ENCODE measurements at regions not wholly inside any gene's neighbourhood (a gene's known extent, or its start where the extent isn't known, plus 50 kb on each side); places are given as distances from the start of the nearest gene placed in this dataset.

GRCh38 chr10:62707810-62708209 lies 96.7 kb upstream of the ADO start:
- no peaks in the 10 kb centered on the region for H3K9me3 ChIP-seq (ENCODE audit: control insufficient read depth, insufficient read depth, low read depth, low read length)
- H3K27me3 ChIP-seq (ENCODE audit: control insufficient read depth, insufficient read depth, low read length): no peaks in the 10 kb centered on the region
- no peaks in the 10 kb centered on the region for H3K4me1 ChIP-seq (ENCODE audit: control insufficient read depth, insufficient read depth, low read length)
- H3K9ac ChIP-seq (ENCODE audit: low read length): no peak overlapping the region
- no peaks in the 10 kb centered on the region for H3K36me3 ChIP-seq (ENCODE audit: control insufficient read depth, insufficient read depth, low read length)
- no peak overlapping the region for H3K4me3 ChIP-seq (ENCODE audit: low read depth, low read length)
- H3K27ac ChIP-seq (ENCODE audit: low read depth, low read length): no peak overlapping the region

- no peak overlapping the region for H3K27ac ChIP-seq (ENCODE audit: low read depth, low read length)
- no peak overlapping the region for H3K4me3 ChIP-seq (ENCODE audit: low read depth, low read length)
- H3K4me1 ChIP-seq (ENCODE audit: control insufficient read depth, insufficient read depth, low read length): no peaks in the 10 kb centered on the region
- no peak overlapping the region for H3K9ac ChIP-seq (ENCODE audit: low read length)
- H3K27me3 ChIP-seq (ENCODE audit: control insufficient read depth, insufficient read depth, low read length): no peaks in the 10 kb centered on the region
- no peaks in the 10 kb centered on the region for H3K9me3 ChIP-seq (ENCODE audit: control insufficient read depth, insufficient read depth, low read depth, low read length)
- H3K36me3 ChIP-seq (ENCODE audit: control insufficient read depth, insufficient read depth, low read length): no peaks in the 10 kb centered on the region
Measured at GRCh38 chr10:62708569-62708968, 96.0 kb upstream of the ADO start.

GRCh38 chr10:62709200-62709599 lies 95.3 kb upstream of the ADO start:
- no peaks in the 10 kb centered on the region for H3K4me1 ChIP-seq (ENCODE audit: control insufficient read depth, insufficient read depth, low read length)
- no peaks in the 10 kb centered on the region for H3K9me3 ChIP-seq (ENCODE audit: control insufficient read depth, insufficient read depth, low read depth, low read length)
- no peak overlapping the region for H3K9ac ChIP-seq (ENCODE audit: low read length)
- H3K4me3 ChIP-seq (ENCODE audit: low read depth, low read length): no peak overlapping the region
- no peak overlapping the region for H3K27ac ChIP-seq (ENCODE audit: low read depth, low read length)
- no peaks in the 10 kb centered on the region for H3K36me3 ChIP-seq (ENCODE audit: control insufficient read depth, insufficient read depth, low read length)
- H3K27me3 ChIP-seq (ENCODE audit: control insufficient read depth, insufficient read depth, low read length): no peaks in the 10 kb centered on the region

- Histone ChIP-seq H3K9ac (ENCODE audit: low read length) (no peak overlapping the region), H3K4me3 (ENCODE audit: low read depth, low read length) (no peak overlapping the region)
Measured at GRCh38 chr10:62710182-62710581, 94.3 kb upstream of the ADO start.

GRCh38 chr10:62715383-62715782 lies 89.1 kb upstream of the ADO start:
- H3K27ac ChIP-seq (ENCODE audit: low read depth, low read length): no peak overlapping the region
- H3K36me3 ChIP-seq (ENCODE audit: control insufficient read depth, insufficient read depth, low read length): no peaks in the 10 kb centered on the region
- H3K9me3 ChIP-seq (ENCODE audit: control insufficient read depth, insufficient read depth, low read depth, low read length): no peaks in the 10 kb centered on the region
- H3K4me1 ChIP-seq (ENCODE audit: control insufficient read depth, insufficient read depth, low read length): no peaks in the 10 kb centered on the region
- no peak overlapping the region for H3K9ac ChIP-seq (ENCODE audit: low read length)
- no peaks in the 10 kb centered on the region for H3K27me3 ChIP-seq (ENCODE audit: control insufficient read depth, insufficient read depth, low read length)
- H3K4me3 ChIP-seq (ENCODE audit: low read depth, low read length): no peak overlapping the region

More at GRCh38 chr10:62710182-62710581, 94.3 kb upstream of the ADO start:
- Histone ChIP-seq H3K36me3 (ENCODE audit: control insufficient read depth, insufficient read depth, low read length) (no peaks in the 10 kb centered on the region), H3K4me1 (ENCODE audit: control insufficient read depth, insufficient read depth, low read length) (no peaks in the 10 kb centered on the region), H3K9me3 (ENCODE audit: control insufficient read depth, insufficient read depth, low read depth, low read length) (no peaks in the 10 kb centered on the region), H3K27me3 (ENCODE audit: control insufficient read depth, insufficient read depth, low read length) (no peaks in the 10 kb centered on the region), H3K27ac (ENCODE audit: low read depth, low read length) (no peak overlapping the region)

GRCh38 chr10:62718585-62718984 lies 85.9 kb upstream of the ADO start:
- no peak overlapping the region for H3K9ac ChIP-seq (ENCODE audit: low read length)
- H3K4me1 ChIP-seq (ENCODE audit: control insufficient read depth, insufficient read depth, low read length): no peaks in the 10 kb centered on the region

GRCh38 chr10:62719061-62719460 lies 85.5 kb upstream of the ADO start:
- no peaks in the 10 kb centered on the region for H3K27me3 ChIP-seq (ENCODE audit: control insufficient read depth, insufficient read depth, low read length)
- H3K27ac ChIP-seq (ENCODE audit: low read depth, low read length): no peak overlapping the region
- H3K9me3 ChIP-seq (ENCODE audit: control insufficient read depth, insufficient read depth, low read depth, low read length): no peaks in the 10 kb centered on the region
- no peak overlapping the region for H3K9ac ChIP-seq (ENCODE audit: low read length)
- no peaks in the 10 kb centered on the region for H3K4me1 ChIP-seq (ENCODE audit: control insufficient read depth, insufficient read depth, low read length)
- H3K4me3 ChIP-seq (ENCODE audit: low read depth, low read length): no peak overlapping the region
- no peaks in the 10 kb centered on the region for H3K36me3 ChIP-seq (ENCODE audit: control insufficient read depth, insufficient read depth, low read length)

More at GRCh38 chr10:62718585-62718984, 85.9 kb upstream of the ADO start:
- Histone ChIP-seq H3K4me3 (ENCODE audit: low read depth, low read length) (no peak overlapping the region), H3K27me3 (ENCODE audit: control insufficient read depth, insufficient read depth, low read length) (no peaks in the 10 kb centered on the region), H3K36me3 (ENCODE audit: control insufficient read depth, insufficient read depth, low read length) (no peaks in the 10 kb centered on the region), H3K9me3 (ENCODE audit: control insufficient read depth, insufficient read depth, low read depth, low read length) (no peaks in the 10 kb centered on the region), H3K27ac (ENCODE audit: low read depth, low read length) (no peak overlapping the region)

GRCh38 chr10:62721687-62722086 lies 82.8 kb upstream of the ADO start:
- Histone ChIP-seq H3K9me3 (ENCODE audit: control insufficient read depth, insufficient read depth, low read depth, low read length) (no peaks in the 10 kb centered on the region), H3K27ac (ENCODE audit: low read depth, low read length) (no peak overlapping the region)

GRCh38 chr10:62723375-62723774 lies 81.1 kb upstream of the ADO start:
- Histone ChIP-seq H3K4me1 (ENCODE audit: control insufficient read depth, insufficient read depth, low read length) (no peaks in the 10 kb centered on the region), H3K27me3 (ENCODE audit: control insufficient read depth, insufficient read depth, low read length) (no peaks in the 10 kb centered on the region), H3K4me3 (ENCODE audit: low read depth, low read length) (no peak overlapping the region), H3K9me3 (ENCODE audit: control insufficient read depth, insufficient read depth, low read depth, low read length) (no peaks in the 10 kb centered on the region), H3K27ac (ENCODE audit: low read depth, low read length) (no peak overlapping the region), H3K9ac (ENCODE audit: low read length) (no peak overlapping the region), H3K36me3 (ENCODE audit: control insufficient read depth, insufficient read depth, low read length) (no peaks in the 10 kb centered on the region)

More at GRCh38 chr10:62721687-62722086, 82.8 kb upstream of the ADO start:
- Histone ChIP-seq H3K36me3 (ENCODE audit: control insufficient read depth, insufficient read depth, low read length) (no peaks in the 10 kb centered on the region), H3K4me3 (ENCODE audit: low read depth, low read length) (no peak overlapping the region), H3K4me1 (ENCODE audit: control insufficient read depth, insufficient read depth, low read length) (no peaks in the 10 kb centered on the region), H3K9ac (ENCODE audit: low read length) (no peak overlapping the region), H3K27me3 (ENCODE audit: control insufficient read depth, insufficient read depth, low read length) (no peaks in the 10 kb centered on the region)

- Histone ChIP-seq H3K4me1 (ENCODE audit: control insufficient read depth, insufficient read depth, low read length) (0 out of 2 replicates have a peak, but pooled peaks cover 4% of the 10 kb centered on the region), H3K4me3 (ENCODE audit: low read depth, low read length) (no peak overlapping the region)
Measured at GRCh38 chr10:62724465-62724864, 80.1 kb upstream of the ADO start.

GRCh38 chr10:62726142-62726541 lies 78.4 kb upstream of the ADO start:
- Histone ChIP-seq H3K9ac (ENCODE audit: low read length) (no peak overlapping the region), H3K9me3 (ENCODE audit: control insufficient read depth, insufficient read depth, low read depth, low read length) (no peaks in the 10 kb centered on the region), H3K27ac (ENCODE audit: low read depth, low read length) (no peak overlapping the region), H3K4me1 (ENCODE audit: control insufficient read depth, insufficient read depth, low read length) (0 out of 2 replicates have a peak, but pooled peaks cover 4% of the 10 kb centered on the region), H3K36me3 (ENCODE audit: control insufficient read depth, insufficient read depth, low read length) (no peaks in the 10 kb centered on the region), H3K27me3 (ENCODE audit: control insufficient read depth, insufficient read depth, low read length) (no peaks in the 10 kb centered on the region), H3K4me3 (ENCODE audit: low read depth, low read length) (no peak overlapping the region)

More at GRCh38 chr10:62724465-62724864, 80.1 kb upstream of the ADO start:
- no peak overlapping the region for H3K9ac ChIP-seq (ENCODE audit: low read length)
- H3K27me3 ChIP-seq (ENCODE audit: control insufficient read depth, insufficient read depth, low read length): no peaks in the 10 kb centered on the region
- no peaks in the 10 kb centered on the region for H3K9me3 ChIP-seq (ENCODE audit: control insufficient read depth, insufficient read depth, low read depth, low read length)
- H3K27ac ChIP-seq (ENCODE audit: low read depth, low read length): no peak overlapping the region
- H3K36me3 ChIP-seq (ENCODE audit: control insufficient read depth, insufficient read depth, low read length): no peaks in the 10 kb centered on the region

- Histone ChIP-seq H3K4me3 (ENCODE audit: low read depth, low read length) (no peak overlapping the region), H3K36me3 (ENCODE audit: control insufficient read depth, insufficient read depth, low read length) (no peaks in the 10 kb centered on the region), H3K9me3 (ENCODE audit: control insufficient read depth, insufficient read depth, low read depth, low read length) (no peaks in the 10 kb centered on the region), H3K9ac (ENCODE audit: low read length) (no peak overlapping the region), H3K27me3 (ENCODE audit: control insufficient read depth, insufficient read depth, low read length) (no peaks in the 10 kb centered on the region), H3K4me1 (ENCODE audit: control insufficient read depth, insufficient read depth, low read length) (0 out of 2 replicates have a peak, but pooled peaks cover 4% of the 10 kb centered on the region), H3K27ac (ENCODE audit: low read depth, low read length) (no peak overlapping the region)
Measured at GRCh38 chr10:62726638-62727037, 77.9 kb upstream of the ADO start.
